K562 (cell line): ENCODE measurements at regions not wholly inside any gene's neighbourhood (a gene's known extent, or its start where the extent isn't known, plus 50 kb on each side); places are given as distances from the start of the nearest gene placed in this dataset.

Experiments used
- ARID1B ChIP-seq: fragments of 450-650 bp; IDR thresholded peaks from 2 replicates; pipeline ENCODE4 v1.6.1; 2016; ENCODE audit warnings: antibody characterized with exemption, mild to moderate bottlenecking, inconsistent platforms
- CHD1 ChIP-seq: fragments of 200-600 bp; sonication (generic); IDR thresholded peaks from one replicate; pipeline ENCODE4 v1.6.1; 2012; ENCODE audit warnings: mild to moderate bottlenecking, moderate library complexity, low read length, inconsistent platforms
- CREBBP ChIP-seq: IDR thresholded peaks from one replicate; pipeline ENCODE4 v1.6.1; 2012; ENCODE audit warnings: low read depth, mild to moderate bottlenecking, control low read depth, inconsistent platforms, low read length
- CREM ChIP-seq: IDR thresholded peaks from 2 replicates; pipeline ENCODE4 v1.6.1; 2014; ENCODE audit warnings: antibody characterized with exemption, low read depth
- DNMT1 ChIP-seq: fragments of 450-650 bp; IDR thresholded peaks from 2 replicates; pipeline ENCODE4 v1.6.1; 2016; ENCODE audit warnings: antibody characterized with exemption, mild to moderate bottlenecking
- ESRRB ChIP-seq: fragments of 250-450 bp; sonication (Bioruptor Pico); IDR thresholded peaks from 2 replicates; pipeline ENCODE4 v1.5.0; 2020; ENCODE audit warnings: mild to moderate bottlenecking, moderate library complexity, borderline replicate concordance
- JUND ChIP-seq, 2 experiments: IDR thresholded peaks; 2 replicates in 1 of 2; 3 replicates in 1 of 2; pipeline ENCODE4 v1.6.1; 2011; ENCODE audit warnings: borderline replicate concordance in 2 of 2, low read depth in 2 of 2, low read length in 2 of 2, improper control_type of control experiment in 1 of 2, missing biosample characterization in 1 of 2, missing genetic modification characterization in 1 of 2, missing genetic modification reagents in 1 of 2
- MAZ ChIP-seq, 2 experiments: fragments of 450-650 bp in 1 of 2; sonication (generic) in 1 of 2; formaldehyde crosslinking; IDR thresholded peaks in 1 of 2; conservative IDR thresholded peaks in 1 of 2; 2 replicates each; pipeline versions ENCODE4 v1.4.0 to v1.5.0; 2020; ENCODE audit warnings: mild to moderate bottlenecking in 1 of 2, missing genetic modification reagents in 1 of 2
- NBN ChIP-seq: fragments of 450-650 bp; IDR thresholded peaks from 2 replicates; pipeline ENCODE4 v1.6.1; 2016; ENCODE audit warnings: low read depth, mild to moderate bottlenecking
- NCOA1 ChIP-seq: fragments of 450-650 bp; IDR thresholded peaks from 2 replicates; pipeline ENCODE4 v1.6.1; 2016; ENCODE audit warnings: low read depth
- POLR2H ChIP-seq: IDR thresholded peaks from 2 replicates; pipeline ENCODE4 v1.6.1; 2016; ENCODE audit warnings: missing genetic modification characterization, low read depth, mild to moderate bottlenecking, control low read depth, missing compliant biosample characterization, moderate library complexity
- RREB1 ChIP-seq: fragments of 250-450 bp; sonication (Bioruptor Pico); IDR thresholded peaks from 2 replicates; pipeline ENCODE4 v1.4.0; 2020
- SP1 ChIP-seq: sonication (generic); formaldehyde crosslinking; IDR thresholded peaks from 2 replicates; pipeline ENCODE4 v1.8.1; 2022; ENCODE audit warnings: mild to moderate bottlenecking, missing genetic modification reagents
- XRCC5 ChIP-seq: fragments of 200-400 bp; formaldehyde crosslinking; IDR thresholded peaks from 2 replicates; pipeline ENCODE4 v1.6.1; 2017; ENCODE audit warnings: low read depth, mild to moderate bottlenecking, low read length
- ZNF253 ChIP-seq: fragments of 250-450 bp; sonication (Bioruptor Pico); conservative IDR thresholded peaks from 2 replicates; pipeline ENCODE4 v1.6.1; 2021; ENCODE audit warnings: mild to moderate bottlenecking
- ZNF282 ChIP-seq: sonication (generic); formaldehyde crosslinking; IDR thresholded peaks from 2 replicates; pipeline ENCODE4 v1.8.1; 2023; ENCODE audit warnings: missing genetic modification reagents
- ZZZ3 ChIP-seq: fragments of 450-650 bp; IDR thresholded peaks from 2 replicates; pipeline ENCODE4 v1.6.1; 2016; ENCODE audit warnings: antibody characterized with exemption, mild to moderate bottlenecking, moderate library complexity

- no peak for TF ChIP-seq RREB1
- TF ChIP-seq ZZZ3 = no peak
- peak in 1 of 2 experiments; percentile 38; a peak in 1 of 4 replicates for TF ChIP-seq MAZ (CRISPR knock-in tag; conservative IDR thresholded peaks at IDR 0.05 in 1 of 2, IDR thresholded peaks at IDR 0.05 in 1 of 2)
- no peak for TF ChIP-seq ZNF253 (CRISPR knock-in tag)
- TF ChIP-seq ZNF282 (CRISPR knock-in tag) = no peak
- no peak for TF ChIP-seq NBN
- TF ChIP-seq ARID1B = peak; percentile 50
- 0 out of 2 replicates have a peak, but pooled peaks have one; percentile 17 for TF ChIP-seq CREM
- no peak for TF ChIP-seq NCOA1
- no peak for TF ChIP-seq POLR2H (tag)
- TF ChIP-seq SP1 (CRISPR knock-in tag) = no peak
- no peak for TF ChIP-seq CREBBP
- no peak for TF ChIP-seq XRCC5
- TF ChIP-seq JUND (IDR thresholded peaks at IDR 0.05; ENCODE audit: borderline replicate concordance, low read depth, low read length) = peak; percentile 87
- TF ChIP-seq JUND (tag; IDR thresholded peaks at IDR 0.05; ENCODE audit: borderline replicate concordance, low read depth, low read length) = peak; percentile 88; the same call in 2 of the 3 replicates
- no peak for TF ChIP-seq ESRRB
- TF ChIP-seq CHD1 = no peak
- no peak for TF ChIP-seq DNMT1
These were observed 547.8 kb upstream of the TBL1XR1 start (continued) for GRCh38 chr3:177744873-177745606.
